ENCODE measurements at regions not wholly inside any gene's neighbourhood (a gene's known extent, or its start where the extent isn't known, plus 50 kb on each side); places are given as distances from the start of the nearest gene placed in this dataset.
"Not testable (repeated sequence)": the region's sequence is repeated elsewhere in the genome, so short reads cannot be mapped to it uniquely, and the experiment has no call there.

DNA sequence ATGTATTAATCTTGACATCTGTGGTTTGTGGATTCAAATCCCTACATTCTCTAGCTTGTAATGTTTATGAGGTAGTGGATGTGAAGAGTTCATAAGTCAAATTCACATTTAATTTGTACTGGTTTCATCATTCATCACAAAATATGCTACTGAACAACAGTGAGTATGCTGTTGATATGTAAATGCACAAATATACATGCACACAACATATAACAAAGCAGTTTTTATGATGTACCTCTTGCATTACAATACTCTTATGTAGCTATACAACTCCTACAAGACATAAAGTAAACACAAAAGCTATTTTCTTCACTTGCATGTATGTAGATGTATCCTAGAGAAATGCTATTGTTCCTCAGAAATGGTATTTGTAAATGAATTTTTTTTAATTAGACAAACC, 111.0 kb upstream of the ANTXRL start:
- intact Hi-C loops (cut with micrococcal nuclease; ENCODE audit: unreplicated experiment) (no loop called here), in situ Hi-C loops (cut with MboI) (no loop called here)
- SMC1A ChIA-PET (ENCODE audit: uncharacterized antibody, unreplicated experiment), result no interaction called here
- ATAC-seq, result no peak
- POLR2A ChIA-PET, result no interaction called here
- H3K9ac ChIP-seq (ENCODE audit: control insufficient read depth, insufficient read depth, low read length), result no peak overlapping the region
- no peaks in the 10 kb centered on the region for H3K9me3 ChIP-seq (replicated peaks; ENCODE audit: control insufficient read depth, insufficient read depth, low read length)
- H2AFZ ChIP-seq (ENCODE audit: control insufficient read depth, low read depth, low read length), result no peak overlapping the region
- no peaks in the 10 kb centered on the region for H4K20me1 ChIP-seq (ENCODE audit: control insufficient read depth, insufficient read depth)
- CTCF ChIA-PET, result no interaction called here
- H3K27ac ChIP-seq (ENCODE audit: control insufficient read depth, insufficient read depth), result no peak overlapping the region
- no peaks in the 10 kb centered on the region for H3K79me2 ChIP-seq (ENCODE audit: control insufficient read depth, insufficient read depth, low read length)
- DNase-seq (ENCODE audit: low read depth, low spot score), result no peak
- FAIRE-seq, result no peak
- RAD21 ChIA-PET (ENCODE audit: unreplicated experiment), result no interaction called here
- H3K4me1 ChIP-seq (ENCODE audit: control insufficient read depth, insufficient read depth, low read length), result no peaks in the 10 kb centered on the region
- no peak overlapping the region for H3K4me2 ChIP-seq (ENCODE audit: control insufficient read depth, insufficient read depth)
- BruUV-seq (replicated peaks), result no TSS peak
- H3K27me3 ChIP-seq (replicated peaks in 1 of 2; ENCODE audit: control insufficient read depth in 2 of 2, insufficient read depth in 2 of 2, low read length in 1 of 2), result no peaks in the 10 kb centered on the region
- no peak overlapping the region for H3K4me3 ChIP-seq
- H3K36me3 ChIP-seq (ENCODE audit: control insufficient read depth in 2 of 2, insufficient read depth in 2 of 2, low read length in 1 of 2), result no peaks in the 10 kb centered on the region
- TF ChIP-seq ASH2L (IDR thresholded peaks at IDR 0.05; ENCODE audit: borderline replicate concordance, low read depth) (no peak), TBL1XR1 (IDR thresholded peaks at IDR 0.05; ENCODE audit: low read depth, low read length) (no peak), ZNF384 (IDR thresholded peaks at IDR 0.05; ENCODE audit: borderline replicate concordance, low read depth, low read length) (no peak)

GRCh38 chr10:46187431-46187830, 99.4 kb upstream of the ANTXRL start:
- intact Hi-C loops (cut with micrococcal nuclease; ENCODE audit: unreplicated experiment); H3K4me2 ChIP-seq (ENCODE audit: control insufficient read depth, insufficient read depth); H2AFZ ChIP-seq (ENCODE audit: control insufficient read depth, low read depth, low read length); H3K27me3 ChIP-seq (replicated peaks in 1 of 2; ENCODE audit: control insufficient read depth in 2 of 2, insufficient read depth in 2 of 2, low read length in 1 of 2); FAIRE-seq; POLR2A ChIA-PET; H3K79me2 ChIP-seq (ENCODE audit: control insufficient read depth, insufficient read depth, low read length); H3K9me3 ChIP-seq (replicated peaks; ENCODE audit: control insufficient read depth, insufficient read depth, low read length); H3K4me3 ChIP-seq; ATAC-seq; DNase-seq (ENCODE audit: low read depth, low spot score); BruUV-seq (replicated peaks); SMC1A ChIA-PET (ENCODE audit: uncharacterized antibody, unreplicated experiment); H3K27ac ChIP-seq (ENCODE audit: control insufficient read depth, insufficient read depth); H3K9ac ChIP-seq (ENCODE audit: control insufficient read depth, insufficient read depth, low read length); CTCF ChIA-PET; in situ Hi-C loops (cut with MboI); RAD21 ChIA-PET (ENCODE audit: unreplicated experiment); H3K4me1 ChIP-seq (ENCODE audit: control insufficient read depth, insufficient read depth, low read length); H4K20me1 ChIP-seq (ENCODE audit: control insufficient read depth, insufficient read depth); H3K36me3 ChIP-seq (ENCODE audit: control insufficient read depth in 2 of 2, insufficient read depth in 2 of 2, low read length in 1 of 2): not testable (repeated sequence)
- 67% methylated on average over 3 of the region's 3 CpGs for WGBS (ENCODE audit: insufficient coverage, insufficient replicate concordance, low lambda C conversion rate, missing lambda C conversion rate)
